Thymus (tissue), 11 donors: ENCODE measurements at regions not wholly inside any gene's neighbourhood (a gene's known extent, or its start where the extent isn't known, plus 50 kb on each side); places are given as distances from the start of the nearest gene placed in this dataset.
"Not testable (repeated sequence)": the region's sequence is repeated elsewhere in the genome, so short reads cannot be mapped to it uniquely, and the experiment has no call there.

Source experiments
- DNase-seq, 9 donors: peaks; one replicate each; pipeline ENCODE4 v3.0.0-alpha.2; 2013; ENCODE audit warnings: low spot score in 9 of 9, low read depth in 6 of 9, missing footprints in 1 of 9
- H3K27ac ChIP-seq, 2 donors: one replicate each; pipeline ENCODE4 v1.5.1; 2013; ENCODE audit warnings: control low read depth in 1 of 2, low read depth in 1 of 2, low read length in 1 of 2, mild to moderate bottlenecking in 1 of 2, moderate library complexity in 1 of 2
- H3K27me3 ChIP-seq, 2 donors: one replicate each; pipeline ENCODE4 v1.5.1; 2013; ENCODE audit warnings: low read length in 1 of 2; ENCODE audit not compliant: control insufficient read depth in 2 of 2, insufficient read depth in 1 of 2
- H3K36me3 ChIP-seq, 2 donors: one replicate each; pipeline ENCODE4 v1.5.1; 2013; ENCODE audit warnings: low read length in 1 of 2, mild to moderate bottlenecking in 1 of 2, moderate library complexity in 1 of 2; ENCODE audit not compliant: control insufficient read depth in 2 of 2, insufficient read depth in 2 of 2
- H3K4me1 ChIP-seq, 2 donors: one replicate each; pipeline ENCODE4 v1.5.1; 2013; ENCODE audit warnings: low read length in 2 of 2; ENCODE audit not compliant: control insufficient read depth in 2 of 2, insufficient read depth in 2 of 2
- H3K4me3 ChIP-seq, 2 donors: one replicate each; pipeline ENCODE4 v1.5.1; 2013; ENCODE audit warnings: low read length in 2 of 2, control low read depth in 1 of 2, mild to moderate bottlenecking in 1 of 2
- H3K9me3 ChIP-seq, 2 donors: one replicate each; pipeline ENCODE4 v1.5.1; 2013; ENCODE audit warnings: low read length in 1 of 2, mild to moderate bottlenecking in 1 of 2; ENCODE audit not compliant: control insufficient read depth in 2 of 2, insufficient read depth in 1 of 2
- WGBS: extraction: QIAGEN DNeasy Blood & Tissue Kit; methylation state at CpG from one replicate; pipeline ENCODE4 v1.1.7; 2013; 5-methylcytosine and 5-hydroxymethylcytosine counted together
- donor health status: healthy.

GRCh38 chr16:88202207-88202745 is 180.5 kb upstream of the ZNF469 start:
- Histone ChIP-seq H3K9me3 (no peaks in the 10 kb centered on the region), H3K4me1 (no peaks in the 10 kb centered on the region), H3K27me3 (no peaks in the 10 kb centered on the region), H3K36me3 (no peaks in the 10 kb centered on the region), H3K4me3 (no peak overlapping the region), H3K27ac (no peak overlapping the region)
- DNase-seq: no peak
- 88% methylated on average over 13 of the region's 13 CpGs for WGBS

GRCh38 chr16:88202856-88203681 is 179.7 kb upstream of the ZNF469 start:
- H3K36me3 ChIP-seq, H3K4me1 ChIP-seq, H3K27me3 ChIP-seq, H3K9me3 ChIP-seq, H3K4me3 ChIP-seq, H3K27ac ChIP-seq, DNase-seq: not testable (repeated sequence)
- WGBS: 91% methylated on average over 37 of the region's 37 CpGs

DNA sequence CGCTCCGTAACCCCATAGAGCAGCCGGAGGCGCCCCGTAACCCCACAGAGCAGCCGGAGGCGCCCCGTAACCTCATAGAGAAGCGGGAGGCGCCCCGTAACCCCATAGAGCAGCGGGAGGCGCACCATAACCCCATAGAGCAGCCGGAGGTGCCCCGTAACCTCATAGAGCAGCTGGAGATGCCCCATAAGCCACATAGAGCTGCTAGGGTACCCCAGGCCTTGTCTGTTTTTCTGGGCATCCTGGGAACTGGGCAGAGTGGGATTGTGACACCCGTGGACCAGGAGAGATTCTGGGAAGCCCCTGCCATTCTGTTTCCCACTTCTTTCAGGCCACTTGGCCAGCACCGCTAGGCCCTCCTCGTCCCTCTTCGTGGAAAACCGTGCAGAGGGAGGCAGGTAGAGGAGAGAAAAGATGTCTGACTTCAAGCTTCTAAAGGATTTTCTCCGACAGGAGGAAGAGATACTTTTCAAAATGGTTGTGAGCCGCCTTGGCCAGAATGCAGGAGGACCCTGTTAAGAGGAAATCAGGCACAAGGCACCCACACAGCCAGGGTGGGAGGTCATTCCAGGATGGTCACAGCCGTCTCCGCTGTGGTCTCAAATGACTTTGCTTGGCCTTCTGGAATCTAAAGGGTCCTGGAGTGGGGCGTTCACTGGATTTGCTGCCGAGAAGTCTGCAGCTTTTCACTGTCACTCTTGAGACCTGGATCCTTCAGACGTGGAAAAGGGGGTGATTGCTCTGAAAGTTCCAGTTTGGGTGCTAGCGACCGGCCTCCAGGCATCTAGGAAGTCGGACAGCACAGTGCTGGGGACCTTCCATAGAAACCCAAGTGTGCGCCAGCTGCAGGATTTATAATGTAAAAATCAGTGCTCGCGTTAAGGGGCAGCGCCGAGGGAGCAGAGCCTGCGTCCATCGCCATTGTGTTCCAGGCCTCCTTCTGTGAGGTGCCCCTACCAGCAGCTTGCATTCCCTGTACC is 178.3 kb upstream of the ZNF469 start:
- not testable (repeated sequence) for H3K4me3 ChIP-seq, H3K9me3 ChIP-seq, H3K4me1 ChIP-seq, H3K27ac ChIP-seq, H3K36me3 ChIP-seq, DNase-seq, H3K27me3 ChIP-seq
- WGBS: 88% methylated on average over 34 of the region's 37 CpGs

DNA sequence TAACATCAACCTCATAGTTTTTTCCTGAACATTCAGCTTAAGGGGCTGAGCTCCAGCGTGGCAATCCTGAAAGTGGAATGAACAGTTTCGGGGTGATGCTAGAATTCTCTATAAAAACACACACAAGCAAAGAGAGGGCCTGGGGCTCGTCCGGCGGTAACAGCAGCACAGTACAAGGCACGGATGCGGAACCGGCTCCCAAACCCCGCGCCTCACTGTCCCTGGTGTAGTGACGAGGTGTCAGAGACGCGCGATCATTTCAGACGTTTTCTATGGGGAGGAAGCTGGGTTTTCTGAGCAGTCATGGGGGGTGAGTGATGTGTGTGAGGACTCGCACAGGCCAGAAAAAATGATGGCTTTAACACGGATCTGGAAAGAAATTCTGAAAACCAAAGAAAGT is 177.3 kb upstream of the ZNF469 start:
- not testable (repeated sequence) for H3K4me1 ChIP-seq, H3K4me3 ChIP-seq, H3K27ac ChIP-seq, H3K9me3 ChIP-seq, H3K27me3 ChIP-seq, H3K36me3 ChIP-seq, DNase-seq
- 92% methylated on average over 17 of the region's 17 CpGs for WGBS

- not testable (repeated sequence) for H3K27ac ChIP-seq, H3K4me3 ChIP-seq, H3K27me3 ChIP-seq, H3K36me3 ChIP-seq, H3K4me1 ChIP-seq, DNase-seq, H3K9me3 ChIP-seq
- 81% methylated on average over 13 of the region's 16 CpGs for WGBS
These were observed 176.8 kb upstream of the ZNF469 start for GRCh38 chr16:88206006-88206405.

GRCh38 chr16:88206516-88206915 is 176.2 kb upstream of the ZNF469 start:
- 86% methylated on average over 11 of the region's 22 CpGs for WGBS
- not testable (repeated sequence) for H3K27ac ChIP-seq, H3K27me3 ChIP-seq, H3K4me1 ChIP-seq, DNase-seq, H3K4me3 ChIP-seq, H3K9me3 ChIP-seq, H3K36me3 ChIP-seq

GRCh38 chr16:88208112-88208511 is 174.6 kb upstream of the ZNF469 start:
- H3K27ac ChIP-seq: no peak overlapping the region

GRCh38 chr16:88208776-88209175 is 174.0 kb upstream of the ZNF469 start:
- H3K36me3 ChIP-seq, H3K27me3 ChIP-seq, H3K4me1 ChIP-seq, H3K9me3 ChIP-seq, H3K27ac ChIP-seq, H3K4me3 ChIP-seq, DNase-seq: not testable (repeated sequence)
- 0% methylated on average over 2 of the region's 5 CpGs for WGBS

More at GRCh38 chr16:88208112-88208511, 174.6 kb upstream of the ZNF469 start:
- WGBS: 74% methylated on average over 10 of the region's 10 CpGs
- Histone ChIP-seq H3K27me3 (no peaks in the 10 kb centered on the region), H3K4me1 (no peaks in the 10 kb centered on the region), H3K9me3 (no peaks in the 10 kb centered on the region), H3K4me3 (no peak overlapping the region), H3K36me3 (no peaks in the 10 kb centered on the region)
- DNase-seq: no peak

- not testable (repeated sequence) for H3K27me3 ChIP-seq, DNase-seq, H3K9me3 ChIP-seq, H3K4me1 ChIP-seq, H3K4me3 ChIP-seq, H3K27ac ChIP-seq, H3K36me3 ChIP-seq
- 93% methylated on average over 1 of the region's 1 CpG for WGBS
These were observed 173.2 kb upstream of the ZNF469 start for GRCh38 chr16:88209579-88209978.
